ENCODE measurements at regions not wholly inside any gene's neighbourhood (a gene's known extent, or its start where the extent isn't known, plus 50 kb on each side); places are given as distances from the start of the nearest gene placed in this dataset.

DNA sequence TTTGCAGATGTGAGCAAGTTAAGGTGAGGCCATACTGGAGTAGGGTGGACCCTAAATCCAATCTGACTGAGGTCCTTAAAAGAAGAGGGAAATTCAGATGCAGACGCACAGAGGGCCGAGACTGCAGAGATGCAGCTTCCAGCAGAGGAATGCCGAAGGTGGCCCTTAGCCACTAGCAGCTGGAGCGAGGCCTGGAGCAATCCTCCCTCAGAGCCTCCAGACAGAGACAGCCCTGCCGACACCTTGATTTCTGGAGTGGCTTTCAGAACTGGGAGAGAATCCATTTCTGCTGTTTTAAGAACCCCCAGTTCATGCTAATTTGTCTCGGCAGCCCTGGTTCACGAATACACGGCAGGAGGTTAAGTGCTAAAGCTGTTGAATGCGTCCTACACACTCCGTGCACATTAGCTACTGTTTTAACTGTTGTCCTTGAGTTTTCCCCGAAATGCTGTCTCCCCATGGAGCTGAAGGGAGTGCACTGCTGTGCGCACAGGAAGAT is 135.5 kb downstream of the IRF8 start:
- H3K9me3 ChIP-seq (ENCODE audit: control insufficient read depth, insufficient read depth, low read length): no peaks in the 10 kb centered on the region
- H3K4me1 ChIP-seq (ENCODE audit: insufficient read depth, low read length): no peaks in the 10 kb centered on the region; the same call in 1 of the 2 replicates
- H3K36me3 ChIP-seq (ENCODE audit: insufficient read depth, low read length): no peaks in the 10 kb centered on the region
- no peak overlapping the region for H3K9ac ChIP-seq (ENCODE audit: low read depth, low read length)

DNA sequence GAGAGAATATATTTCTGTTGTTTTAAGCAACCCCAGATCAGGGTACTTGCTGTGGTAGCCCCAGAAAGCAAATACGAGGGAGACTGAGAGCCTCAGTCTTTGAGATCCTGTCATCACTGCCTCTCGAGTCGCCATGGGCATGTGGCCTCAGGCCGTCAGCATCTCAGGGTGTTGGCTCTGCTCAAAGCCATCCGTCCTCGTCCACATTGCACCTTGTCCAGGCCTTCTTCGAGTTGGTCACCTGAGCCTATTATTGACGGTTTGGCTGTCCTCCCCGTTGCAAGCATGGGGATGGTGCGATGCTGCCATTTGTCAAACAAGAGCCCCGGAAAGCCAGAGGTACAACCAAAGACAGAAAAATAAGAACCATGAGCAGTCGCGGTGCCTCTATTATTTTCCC is 136.9 kb downstream of the IRF8 start:
- no peaks in the 10 kb centered on the region for H3K4me1 ChIP-seq (ENCODE audit: insufficient read depth, low read length)
- no peaks in the 10 kb centered on the region for H3K36me3 ChIP-seq (ENCODE audit: insufficient read depth, low read length)
- H3K9me3 ChIP-seq (ENCODE audit: control insufficient read depth, insufficient read depth, low read length): no peaks in the 10 kb centered on the region
- H3K9ac ChIP-seq (ENCODE audit: low read depth, low read length): no peak overlapping the region

DNA sequence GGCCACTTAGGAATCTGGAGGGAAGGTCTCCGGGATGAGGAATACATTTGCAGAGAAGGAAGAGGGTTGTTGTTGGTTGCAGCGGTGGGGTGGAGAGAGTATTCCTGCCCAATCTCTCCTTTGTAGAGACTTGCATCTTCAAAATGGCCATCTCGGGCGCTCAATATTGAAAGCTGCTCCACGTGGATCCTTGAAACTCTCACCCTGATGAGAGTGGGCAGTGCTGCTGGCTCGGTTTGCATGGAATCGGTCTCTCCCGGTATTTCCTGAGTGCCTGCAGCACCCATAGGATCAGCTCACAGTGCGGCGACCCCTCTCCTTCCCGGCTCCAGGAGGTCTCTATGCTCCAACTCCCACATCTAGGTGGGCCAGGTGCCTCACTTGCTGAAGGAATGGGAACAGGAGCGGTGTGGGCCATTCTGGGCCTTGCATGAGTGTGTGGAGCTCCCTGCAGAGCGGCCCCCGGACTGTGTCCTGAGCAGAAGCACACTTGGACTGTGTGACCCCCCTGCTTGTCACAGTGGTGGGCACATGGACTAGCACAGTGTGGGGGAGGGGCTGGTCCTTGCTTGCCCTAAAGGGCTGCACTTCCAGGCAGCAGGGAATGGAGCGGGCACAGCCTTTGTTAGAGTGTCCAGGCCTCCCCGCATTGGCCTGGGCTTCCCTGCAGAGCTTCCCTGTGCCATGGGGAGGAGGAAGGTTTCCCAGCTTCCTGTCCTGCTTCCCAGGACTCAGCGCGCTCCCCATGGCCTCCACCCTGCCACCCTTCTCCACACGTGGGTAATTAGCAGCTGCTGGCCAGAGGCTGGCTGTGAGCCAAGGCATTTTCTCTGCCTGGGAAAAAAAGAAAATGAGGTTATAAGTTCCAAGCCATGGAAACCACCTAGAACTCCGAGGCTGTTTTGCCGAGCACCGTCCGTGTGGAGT is 139.3 kb downstream of the IRF8 start:
- H3K4me1 ChIP-seq (ENCODE audit: insufficient read depth, low read length): no peaks in the 10 kb centered on the region
- no peaks in the 10 kb centered on the region for H3K36me3 ChIP-seq (ENCODE audit: insufficient read depth, low read length)
- no peaks in the 10 kb centered on the region for H3K9me3 ChIP-seq (ENCODE audit: control insufficient read depth, insufficient read depth, low read length)
- no peak overlapping the region for H3K9ac ChIP-seq (ENCODE audit: low read depth, low read length)

DNA sequence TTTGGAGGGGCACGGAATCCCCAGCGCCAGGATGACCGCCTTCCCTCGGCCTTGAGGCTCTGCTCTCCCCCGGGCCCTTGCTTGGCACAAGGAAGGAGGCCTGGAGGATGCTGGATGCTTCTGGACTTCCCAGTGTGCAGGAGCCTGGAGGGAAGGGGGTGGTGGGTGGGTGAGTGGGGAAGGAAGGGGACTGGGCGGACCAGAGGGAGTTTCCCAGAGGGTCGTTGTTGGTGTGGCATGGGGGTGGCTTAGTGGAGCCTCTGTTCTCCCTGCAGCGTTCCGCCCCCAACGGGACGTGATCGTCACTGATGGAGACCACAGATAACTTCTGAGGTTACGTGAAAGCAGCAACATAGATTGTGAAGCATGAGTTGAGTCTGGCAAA is 140.0 kb downstream of the IRF8 start:
- Histone ChIP-seq H3K36me3 (ENCODE audit: insufficient read depth, low read length) (no peaks in the 10 kb centered on the region), H3K9ac (ENCODE audit: low read depth, low read length) (no peak overlapping the region), H3K4me1 (ENCODE audit: insufficient read depth, low read length) (peaks cover 2% of the 10 kb centered on the region), H3K9me3 (ENCODE audit: control insufficient read depth, insufficient read depth, low read length) (no peaks in the 10 kb centered on the region)

DNA sequence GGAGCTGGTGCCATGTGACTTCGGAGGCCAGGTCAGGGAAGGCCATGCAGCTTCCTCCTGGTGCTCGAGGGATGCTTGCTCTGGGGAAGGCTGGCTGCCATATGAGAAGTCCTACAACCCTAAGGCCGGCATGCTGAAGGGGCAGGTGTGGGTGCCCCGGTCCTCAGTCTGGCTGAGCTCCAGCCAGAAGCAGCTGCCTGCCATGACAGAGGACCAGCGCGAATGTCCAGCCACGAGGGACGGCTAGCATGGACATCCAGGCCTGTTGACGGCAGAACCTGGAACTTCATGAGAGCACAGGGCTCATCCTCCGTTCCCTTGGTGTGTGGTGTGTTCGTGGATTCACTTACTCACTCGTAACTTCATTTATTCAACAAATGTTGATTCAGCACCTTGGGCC is 140.6 kb downstream of the IRF8 start:
- H3K9ac ChIP-seq (ENCODE audit: low read depth, low read length): no peak overlapping the region
- H3K4me1 ChIP-seq (ENCODE audit: insufficient read depth, low read length): peaks cover 4% of the 10 kb centered on the region
- no peaks in the 10 kb centered on the region for H3K36me3 ChIP-seq (ENCODE audit: insufficient read depth, low read length)
- no peaks in the 10 kb centered on the region for H3K9me3 ChIP-seq (ENCODE audit: control insufficient read depth, insufficient read depth, low read length)

DNA sequence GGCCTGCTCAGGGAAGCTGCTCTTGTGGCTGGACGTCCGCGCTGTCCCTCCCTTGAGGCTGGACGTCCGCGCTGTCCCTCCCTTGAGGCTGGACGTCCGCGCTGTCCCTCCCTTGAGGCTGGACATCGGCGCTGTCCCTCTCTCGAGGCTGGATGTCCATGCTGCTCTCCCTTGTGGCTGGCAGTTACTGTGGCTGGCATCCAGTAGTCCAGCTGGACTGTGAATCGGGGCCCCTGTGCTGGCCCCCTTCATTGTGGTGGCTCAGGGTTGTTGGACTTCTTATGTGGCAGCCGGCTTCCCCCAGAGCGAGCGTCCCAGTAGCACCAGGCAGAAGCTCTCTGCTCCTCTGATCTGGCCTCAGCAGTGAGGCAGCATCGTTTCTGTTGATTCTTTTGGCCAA is 141.5 kb downstream of the IRF8 start:
- no peak overlapping the region for H3K9ac ChIP-seq (ENCODE audit: low read depth, low read length)
- H3K4me1 ChIP-seq (ENCODE audit: insufficient read depth, low read length): peaks cover 4% of the 10 kb centered on the region
- H3K9me3 ChIP-seq (ENCODE audit: control insufficient read depth, insufficient read depth, low read length): no peaks in the 10 kb centered on the region
- H3K36me3 ChIP-seq (ENCODE audit: insufficient read depth, low read length): no peaks in the 10 kb centered on the region

DNA sequence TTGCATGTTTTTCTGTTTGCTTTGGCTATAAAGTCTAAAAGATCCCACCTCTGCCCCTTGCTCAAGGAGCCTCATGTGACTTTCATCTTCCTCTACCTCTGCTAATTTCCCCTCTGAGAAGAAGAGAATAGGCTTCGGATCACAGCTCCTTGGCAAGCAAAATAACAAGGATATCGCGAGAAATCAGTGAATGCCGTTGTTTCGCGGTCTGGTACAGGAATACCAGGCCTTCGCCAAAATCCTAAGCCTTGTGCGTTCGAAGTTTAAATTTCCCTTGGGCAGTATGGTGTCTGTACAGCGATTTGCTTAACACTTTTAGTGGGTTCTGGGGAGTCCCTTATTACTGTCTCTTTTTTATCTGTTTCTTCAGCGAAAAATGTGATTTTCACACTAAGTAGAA is 142.3 kb downstream of the IRF8 start:
- H3K4me1 ChIP-seq (ENCODE audit: insufficient read depth, low read length): peaks cover 4% of the 10 kb centered on the region
- H3K9ac ChIP-seq (ENCODE audit: low read depth, low read length): no peak overlapping the region
- no peaks in the 10 kb centered on the region for H3K9me3 ChIP-seq (ENCODE audit: control insufficient read depth, insufficient read depth, low read length)
- no peaks in the 10 kb centered on the region for H3K36me3 ChIP-seq (ENCODE audit: insufficient read depth, low read length)

DNA sequence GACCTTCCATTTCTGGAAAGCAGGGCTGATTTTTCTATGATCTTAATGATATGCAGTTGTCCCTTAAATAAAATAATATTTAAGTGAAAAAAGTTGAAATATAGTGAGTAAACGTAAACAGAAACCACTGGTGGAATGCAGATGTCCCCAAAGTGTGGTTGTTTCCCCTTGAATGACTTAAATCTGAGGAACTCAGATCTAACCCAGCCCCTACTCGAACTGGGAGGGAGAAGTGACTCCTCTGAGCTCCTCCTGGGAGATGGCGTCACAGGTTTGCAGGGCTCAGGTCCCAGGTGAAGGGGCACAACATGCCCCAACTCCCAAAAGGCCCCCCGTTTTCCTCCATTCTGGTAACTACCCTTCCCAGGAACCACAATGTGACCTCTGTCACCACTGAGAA is 142.8 kb downstream of the IRF8 start:
- Histone ChIP-seq H3K36me3 (ENCODE audit: insufficient read depth, low read length) (no peaks in the 10 kb centered on the region), H3K9ac (ENCODE audit: low read depth, low read length) (no peak overlapping the region), H3K9me3 (ENCODE audit: control insufficient read depth, insufficient read depth, low read length) (no peaks in the 10 kb centered on the region), H3K4me1 (ENCODE audit: insufficient read depth, low read length) (peaks cover 4% of the 10 kb centered on the region)

DNA sequence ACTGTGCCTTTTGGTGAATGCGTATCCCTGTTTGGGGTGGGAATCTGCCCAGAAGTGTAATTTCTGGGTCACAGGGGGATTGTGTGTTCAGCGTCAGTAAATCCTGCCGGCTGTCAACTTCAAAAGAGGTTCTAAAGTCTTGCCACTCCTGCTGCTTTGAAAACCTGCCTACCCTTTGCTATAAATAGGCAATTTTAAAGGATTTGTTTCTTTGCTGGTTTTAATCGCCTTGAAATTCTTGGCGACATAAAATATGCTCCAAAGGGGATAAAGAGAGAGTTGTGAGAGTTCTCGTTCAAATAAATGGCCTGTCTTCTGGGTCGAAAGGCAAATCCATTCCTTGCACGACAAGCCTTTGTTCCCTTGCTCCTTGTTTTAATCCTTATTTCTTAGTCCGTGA is 143.4 kb downstream of the IRF8 start:
- Histone ChIP-seq H3K4me1 (ENCODE audit: insufficient read depth, low read length) (peaks cover 8% of the 10 kb centered on the region), H3K36me3 (ENCODE audit: insufficient read depth, low read length) (no peaks in the 10 kb centered on the region), H3K9me3 (ENCODE audit: control insufficient read depth, insufficient read depth, low read length) (no peaks in the 10 kb centered on the region), H3K9ac (ENCODE audit: low read depth, low read length) (no peak overlapping the region)

DNA sequence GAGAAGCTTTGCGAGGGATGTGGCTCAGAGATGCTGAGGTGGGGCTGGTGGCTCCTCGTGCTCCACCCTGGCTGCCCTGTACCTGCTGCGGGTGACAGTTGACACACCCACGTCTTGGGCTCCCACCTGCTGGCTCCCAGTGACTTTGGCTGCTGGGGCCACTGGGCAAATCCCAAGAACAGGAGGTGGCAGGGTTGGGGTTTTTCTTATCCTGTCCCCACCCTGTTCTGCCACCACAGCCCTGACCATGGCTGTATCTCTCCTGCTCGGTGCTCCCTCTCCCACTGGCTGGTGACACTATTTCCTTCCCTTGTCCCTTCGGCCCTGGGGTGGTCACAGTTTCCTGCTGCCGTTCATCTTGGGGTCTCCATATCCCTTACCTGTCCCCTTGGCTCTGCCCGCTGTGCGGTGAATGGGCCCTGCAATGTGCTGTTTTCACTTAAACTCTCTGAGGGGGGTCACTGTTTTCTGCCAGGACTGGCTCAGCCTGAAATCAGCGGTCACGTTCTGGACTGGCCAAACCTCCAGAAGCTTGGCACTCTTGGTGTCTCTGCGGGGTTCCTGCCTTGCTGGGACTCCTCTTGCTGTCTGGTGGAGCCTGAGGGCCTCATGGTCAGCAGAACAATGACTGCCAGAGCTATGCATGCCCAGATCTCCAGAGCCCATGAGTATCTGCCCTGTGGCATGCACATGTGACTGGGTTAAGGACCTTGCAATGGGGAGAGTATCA is 144.2 kb downstream of the IRF8 start:
- H3K9ac ChIP-seq (ENCODE audit: low read depth, low read length): no peak overlapping the region
- H3K36me3 ChIP-seq (ENCODE audit: insufficient read depth, low read length): no peaks in the 10 kb centered on the region
- H3K9me3 ChIP-seq (ENCODE audit: control insufficient read depth, insufficient read depth, low read length): no peaks in the 10 kb centered on the region
- H3K4me1 ChIP-seq (ENCODE audit: insufficient read depth, low read length): peaks cover 12% of the 10 kb centered on the region

DNA sequence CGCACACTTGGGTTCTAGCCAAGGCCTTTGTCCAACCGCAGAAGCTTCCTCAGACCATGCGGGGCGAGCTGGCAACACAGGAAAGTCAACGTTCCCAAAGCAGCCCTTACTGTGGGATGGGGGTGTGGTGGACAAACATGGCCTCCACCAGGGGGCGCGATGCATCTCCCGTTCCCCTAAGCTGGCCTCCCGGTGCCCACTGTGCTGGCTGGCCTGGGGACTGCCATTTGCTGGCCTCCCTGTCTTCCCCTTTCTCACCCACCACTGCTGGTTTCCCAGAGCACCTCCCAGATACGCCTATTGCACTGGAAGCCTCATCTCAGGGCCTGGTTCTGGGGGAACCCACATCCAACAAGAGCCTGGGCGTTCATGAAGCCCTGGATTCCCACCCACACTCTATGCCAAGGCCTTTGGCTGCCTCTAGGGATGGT is 145.3 kb downstream of the IRF8 start:
- H3K9ac ChIP-seq (ENCODE audit: low read depth, low read length): no peak overlapping the region
- no peaks in the 10 kb centered on the region for H3K36me3 ChIP-seq (ENCODE audit: insufficient read depth, low read length)
- H3K9me3 ChIP-seq (ENCODE audit: control insufficient read depth, insufficient read depth, low read length): no peaks in the 10 kb centered on the region
- peaks cover 12% of the 10 kb centered on the region for H3K4me1 ChIP-seq (ENCODE audit: insufficient read depth, low read length)

DNA sequence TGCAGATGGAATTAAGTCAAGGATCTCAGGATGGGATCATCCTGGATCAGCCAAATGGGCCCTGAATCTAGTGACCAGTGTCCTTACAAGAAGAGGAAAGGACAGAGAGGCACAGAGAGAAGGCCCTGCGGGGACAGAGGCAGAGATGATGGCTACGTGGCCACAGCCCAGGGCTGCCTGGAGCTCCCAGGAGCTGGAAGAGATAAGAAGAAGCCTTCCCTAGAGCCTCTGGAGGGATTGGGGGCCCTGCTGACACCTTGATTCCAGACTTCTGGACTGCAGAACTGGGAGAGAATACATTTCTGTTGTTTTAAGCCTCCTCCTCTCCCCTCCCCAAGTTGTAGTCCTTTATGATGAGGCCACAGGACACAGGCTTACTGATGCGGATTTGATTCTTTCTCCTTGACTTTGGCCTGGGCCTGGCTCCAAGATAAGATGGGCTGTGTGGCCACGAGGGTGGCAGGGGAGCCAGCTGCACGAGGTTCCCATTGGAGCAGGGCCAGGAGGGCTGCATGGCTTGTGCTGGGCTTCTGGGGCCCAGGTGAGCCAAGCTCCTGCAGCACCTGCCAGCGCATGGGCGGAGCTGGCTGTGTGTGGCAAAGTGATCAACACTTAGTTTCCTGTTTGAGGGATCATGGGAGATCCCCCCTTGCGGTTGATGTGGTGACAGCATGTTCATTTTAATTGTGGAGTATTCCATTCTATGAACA is 146.1 kb downstream of the IRF8 start:
- no peaks in the 10 kb centered on the region for H3K9me3 ChIP-seq (ENCODE audit: control insufficient read depth, insufficient read depth, low read length)
- peaks cover 12% of the 10 kb centered on the region for H3K4me1 ChIP-seq (ENCODE audit: insufficient read depth, low read length)
- H3K9ac ChIP-seq (ENCODE audit: low read depth, low read length): no peak overlapping the region
- no peaks in the 10 kb centered on the region for H3K36me3 ChIP-seq (ENCODE audit: insufficient read depth, low read length)

DNA sequence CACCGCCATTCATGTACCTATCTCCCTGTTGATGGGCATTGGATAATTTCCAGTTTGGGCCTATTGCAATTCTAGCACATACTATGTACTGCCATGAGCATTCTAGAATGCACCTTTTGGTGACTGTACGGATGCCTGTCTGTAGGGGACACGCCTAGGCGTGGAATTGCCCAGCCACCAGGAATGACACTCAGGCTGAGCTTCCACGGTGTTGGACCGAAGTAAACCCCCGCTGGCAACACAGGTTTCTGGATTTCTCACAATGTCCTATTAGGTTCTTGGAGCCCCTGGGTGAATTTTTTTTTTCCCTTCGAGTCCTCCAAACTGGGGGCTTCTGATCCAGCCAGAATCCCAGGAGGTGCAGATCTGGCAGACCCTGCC is 146.6 kb downstream of the IRF8 start:
- no peak overlapping the region for H3K9ac ChIP-seq (ENCODE audit: low read depth, low read length)
- H3K9me3 ChIP-seq (ENCODE audit: control insufficient read depth, insufficient read depth, low read length): no peaks in the 10 kb centered on the region
- peaks cover 12% of the 10 kb centered on the region for H3K4me1 ChIP-seq (ENCODE audit: insufficient read depth, low read length)
- H3K36me3 ChIP-seq (ENCODE audit: insufficient read depth, low read length): no peaks in the 10 kb centered on the region

DNA sequence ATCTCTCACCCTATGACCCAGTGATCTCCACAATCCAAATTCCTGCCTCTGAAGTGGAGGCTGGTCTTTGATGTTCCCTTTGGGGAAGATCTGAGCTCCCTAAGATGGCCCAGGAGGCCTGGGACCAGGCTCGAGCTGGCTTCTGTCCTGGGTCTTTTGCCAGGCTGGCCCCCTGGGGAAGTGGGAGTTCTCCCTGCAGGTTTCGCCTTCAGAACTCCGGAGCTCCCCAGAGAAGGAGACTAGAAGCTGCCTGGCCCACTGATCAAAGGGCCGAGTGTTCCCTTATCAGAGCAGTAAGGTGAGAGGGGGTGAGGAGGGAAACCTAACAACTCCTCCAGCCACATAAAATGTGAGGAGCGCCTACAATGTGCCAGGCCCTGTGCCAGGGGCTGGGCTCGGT is 147.1 kb downstream of the IRF8 start:
- H3K9ac ChIP-seq (ENCODE audit: low read depth, low read length): no peak overlapping the region

More for the DNA sequence above, 147.1 kb downstream of the IRF8 start:
- no peaks in the 10 kb centered on the region for H3K36me3 ChIP-seq (ENCODE audit: insufficient read depth, low read length)
- peaks cover 14% of the 10 kb centered on the region for H3K4me1 ChIP-seq (ENCODE audit: insufficient read depth, low read length)
- no peaks in the 10 kb centered on the region for H3K9me3 ChIP-seq (ENCODE audit: control insufficient read depth, insufficient read depth, low read length)

Measured in ES-I3 (cell line).